ENCODE measurements at regions not wholly inside any gene's neighbourhood (a gene's known extent, or its start where the extent isn't known, plus 50 kb on each side); places are given as distances from the start of the nearest gene placed in this dataset.

DNA sequence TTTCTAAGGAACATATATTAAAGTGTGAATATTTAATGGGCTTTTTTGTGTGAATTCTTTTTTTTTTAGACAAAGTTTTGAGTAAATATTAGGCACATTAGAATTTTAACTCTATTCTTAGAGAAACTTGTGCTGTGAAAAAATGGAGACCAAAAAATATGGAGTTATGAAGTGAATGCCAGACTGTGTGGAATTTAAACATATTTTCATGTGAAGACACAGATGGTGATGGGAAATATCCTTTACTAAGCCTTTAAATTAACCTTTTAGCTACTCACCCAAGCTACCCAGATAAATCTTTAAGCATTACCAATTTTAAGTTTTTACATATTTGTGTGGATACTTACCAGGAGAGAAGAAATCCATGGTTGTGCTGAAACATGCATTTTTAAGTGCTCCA lies 148.8 kb upstream of the OTX2 start:
- H3K27me3 ChIP-seq (ENCODE audit: control insufficient read depth, insufficient read depth, low read length) = no peaks in the 10 kb centered on the region
- no peaks in the 10 kb centered on the region for H3K36me3 ChIP-seq (ENCODE audit: control insufficient read depth, insufficient read depth, low read length)
- ChIA-PET POLR2A (no interaction called here), CTCF (no interaction called here)
- no peak overlapping the region for H3K4me3 ChIP-seq (ENCODE audit: low read depth, low read length)
- DNase-seq (ENCODE audit: low read depth) = no peak
- TF ChIP-seq, protein P1, sequence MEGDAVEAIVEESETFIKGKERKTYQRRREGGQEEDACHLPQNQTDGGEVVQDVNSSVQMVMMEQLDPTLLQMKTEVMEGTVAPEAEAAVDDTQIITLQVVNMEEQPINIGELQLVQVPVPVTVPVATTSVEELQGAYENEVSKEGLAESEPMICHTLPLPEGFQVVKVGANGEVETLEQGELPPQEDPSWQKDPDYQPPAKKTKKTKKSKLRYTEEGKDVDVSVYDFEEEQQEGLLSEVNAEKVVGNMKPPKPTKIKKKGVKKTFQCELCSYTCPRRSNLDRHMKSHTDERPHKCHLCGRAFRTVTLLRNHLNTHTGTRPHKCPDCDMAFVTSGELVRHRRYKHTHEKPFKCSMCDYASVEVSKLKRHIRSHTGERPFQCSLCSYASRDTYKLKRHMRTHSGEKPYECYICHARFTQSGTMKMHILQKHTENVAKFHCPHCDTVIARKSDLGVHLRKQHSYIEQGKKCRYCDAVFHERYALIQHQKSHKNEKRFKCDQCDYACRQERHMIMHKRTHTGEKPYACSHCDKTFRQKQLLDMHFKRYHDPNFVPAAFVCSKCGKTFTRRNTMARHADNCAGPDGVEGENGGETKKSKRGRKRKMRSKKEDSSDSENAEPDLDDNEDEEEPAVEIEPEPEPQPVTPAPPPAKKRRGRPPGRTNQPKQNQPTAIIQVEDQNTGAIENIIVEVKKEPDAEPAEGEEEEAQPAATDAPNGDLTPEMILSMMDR (IDR thresholded peaks at IDR 0.05; ENCODE audit: insufficient read depth, low read depth, low read length) = no peak

DNA sequence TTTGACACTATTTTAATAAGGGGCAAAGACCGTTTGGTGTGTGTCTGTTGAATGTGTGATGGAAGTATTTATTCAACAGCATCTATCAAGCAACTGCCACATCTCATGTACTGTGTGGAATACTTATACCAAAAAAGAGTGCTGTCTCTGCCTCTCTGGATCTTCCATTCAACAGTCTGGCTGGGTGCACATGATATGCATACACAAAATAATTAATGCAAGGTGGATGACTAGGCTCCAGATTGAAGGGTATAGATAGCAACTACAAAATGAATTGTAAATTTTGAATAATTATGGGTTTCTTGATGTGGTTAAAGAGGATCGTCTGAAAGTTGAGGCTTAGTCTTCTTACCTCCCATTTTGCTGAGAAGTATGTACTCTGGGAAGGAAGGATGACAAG lies 145.9 kb upstream of the OTX2 start:
- CTCF ChIA-PET = no interaction called here
- Histone ChIP-seq H3K36me3 (ENCODE audit: control insufficient read depth, insufficient read depth, low read length) (no peaks in the 10 kb centered on the region), H3K4me3 (ENCODE audit: low read depth, low read length) (no peak overlapping the region), H3K27me3 (ENCODE audit: control insufficient read depth, insufficient read depth, low read length) (no peaks in the 10 kb centered on the region)
- TF ChIP-seq, protein P1 (IDR thresholded peaks at IDR 0.05; ENCODE audit: insufficient read depth, low read depth, low read length) = no peak
- POLR2A ChIA-PET = no interaction called here
- no peak for DNase-seq (ENCODE audit: low read depth)

DNA sequence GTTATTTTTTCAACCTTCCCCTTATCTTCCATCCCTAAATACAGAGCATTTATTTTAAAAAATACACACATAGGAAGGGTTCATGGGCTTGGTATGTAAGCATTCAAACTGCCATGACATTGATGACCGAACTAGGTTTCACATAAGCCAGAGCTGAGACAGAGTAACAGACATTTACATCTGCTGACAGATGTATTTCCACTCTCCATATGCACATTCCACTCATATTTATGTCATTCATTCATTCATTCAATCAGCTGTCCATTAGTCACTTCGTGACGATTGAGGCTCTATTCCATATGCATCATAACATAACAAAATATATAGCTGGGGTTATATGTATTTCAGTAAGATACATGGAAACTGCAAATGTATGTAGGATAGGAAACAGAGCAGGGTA lies 145.5 kb upstream of the OTX2 start:
- Histone ChIP-seq H3K27me3 (ENCODE audit: control insufficient read depth, insufficient read depth, low read length) (no peaks in the 10 kb centered on the region), H3K4me3 (ENCODE audit: low read depth, low read length) (no peak overlapping the region), H3K36me3 (ENCODE audit: control insufficient read depth, insufficient read depth, low read length) (no peaks in the 10 kb centered on the region)
- POLR2A ChIA-PET = no interaction called here
- TF ChIP-seq, protein P1 (IDR thresholded peaks at IDR 0.05; ENCODE audit: insufficient read depth, low read depth, low read length) = no peak
- CTCF ChIA-PET = no interaction called here
- no peak for DNase-seq (ENCODE audit: low read depth)

DNA sequence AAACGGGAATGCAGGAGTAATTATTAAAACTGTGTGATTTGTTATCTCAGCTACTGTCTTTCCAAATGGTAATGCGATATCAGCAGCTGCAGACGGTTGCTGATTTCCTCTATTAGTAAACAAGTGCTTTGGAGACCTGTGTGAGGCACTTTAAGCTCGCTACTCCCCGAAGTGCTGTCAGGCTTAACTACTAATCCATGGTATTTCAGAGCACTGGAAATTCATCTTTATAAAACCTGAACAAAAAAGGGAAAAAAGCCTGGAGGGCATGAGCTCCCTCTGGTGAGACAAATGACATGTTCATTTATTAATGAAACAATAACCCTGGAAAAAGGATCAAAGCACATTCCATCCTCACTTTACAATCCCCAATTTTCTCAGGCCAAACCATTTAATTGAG lies 143.6 kb upstream of the OTX2 start:
- Histone ChIP-seq H3K4me3 (ENCODE audit: low read depth, low read length) (no peak overlapping the region), H3K27me3 (ENCODE audit: control insufficient read depth, insufficient read depth, low read length) (no peaks in the 10 kb centered on the region), H3K36me3 (ENCODE audit: control insufficient read depth, insufficient read depth, low read length) (no peaks in the 10 kb centered on the region)
- no peak for DNase-seq (ENCODE audit: low read depth)
- ChIA-PET CTCF (no interaction called here), POLR2A (no interaction called here)
- TF ChIP-seq, protein P1 (IDR thresholded peaks at IDR 0.05; ENCODE audit: insufficient read depth, low read depth, low read length) = no peak

DNA sequence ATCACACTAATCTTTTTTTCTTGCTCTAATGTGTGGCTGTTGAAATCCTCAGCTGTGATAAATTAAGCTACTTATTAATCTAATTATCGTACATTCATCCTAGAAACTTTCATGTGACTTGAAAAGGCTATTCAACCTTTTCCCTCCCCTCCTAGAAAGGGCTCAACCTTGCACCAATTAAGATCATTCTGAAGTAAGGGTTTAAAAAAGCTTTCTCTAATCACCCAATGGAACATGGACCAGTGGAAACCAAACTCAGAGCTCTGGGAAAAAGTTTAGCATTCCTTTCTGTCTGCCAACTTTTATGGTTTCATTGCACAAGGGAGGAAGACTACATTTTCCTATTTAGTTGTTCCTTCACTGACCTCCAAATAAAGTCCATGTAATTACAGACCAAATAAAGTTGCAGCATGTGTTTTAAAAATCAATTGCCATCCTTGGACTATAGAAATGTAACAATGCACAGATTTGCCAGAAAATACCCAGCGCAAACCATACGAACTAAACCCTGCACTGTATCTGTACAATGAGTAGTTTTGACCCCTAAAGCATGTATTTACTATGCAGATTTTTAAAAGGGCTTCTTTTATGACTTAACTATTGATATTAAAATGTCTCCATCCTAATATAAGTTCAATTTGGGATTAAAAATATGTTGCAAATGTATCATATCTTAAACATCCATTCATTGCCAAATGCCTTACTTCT lies 142.6 kb upstream of the OTX2 start:
- no peaks in the 10 kb centered on the region for H3K36me3 ChIP-seq (ENCODE audit: control insufficient read depth, insufficient read depth, low read length)
- no peak for DNase-seq (ENCODE audit: low read depth)
- TF ChIP-seq, protein P1 (IDR thresholded peaks at IDR 0.05; ENCODE audit: insufficient read depth, low read depth, low read length) = no peak
- H3K4me3 ChIP-seq (ENCODE audit: low read depth, low read length) = no peak overlapping the region
- H3K27me3 ChIP-seq (ENCODE audit: control insufficient read depth, insufficient read depth, low read length) = no peaks in the 10 kb centered on the region
- POLR2A ChIA-PET = no interaction called here
- CTCF ChIA-PET = interaction anchor here (0.7 kb wide), 1 partner anchor 353 kb away, joined by 3 read pairs; no protein-coding TSS in a partner anchor

All from BJ (cell line).